HG03571 (cell line): ENCODE measurements at regions not wholly inside any gene's neighbourhood (a gene's known extent, or its start where the extent isn't known, plus 50 kb on each side); places are given as distances from the start of the nearest gene placed in this dataset.
"Not testable (repeated sequence)": the region's sequence is repeated elsewhere in the genome, so short reads cannot be mapped to it uniquely, and the experiment has no call there.

Source experiments
- ATAC-seq: cut with Tn5 transposase; IDR thresholded peaks from one replicate; pipeline ENCODE4 v1.9.1; 2021; ENCODE audit not compliant: unreplicated experiment

DNA sequence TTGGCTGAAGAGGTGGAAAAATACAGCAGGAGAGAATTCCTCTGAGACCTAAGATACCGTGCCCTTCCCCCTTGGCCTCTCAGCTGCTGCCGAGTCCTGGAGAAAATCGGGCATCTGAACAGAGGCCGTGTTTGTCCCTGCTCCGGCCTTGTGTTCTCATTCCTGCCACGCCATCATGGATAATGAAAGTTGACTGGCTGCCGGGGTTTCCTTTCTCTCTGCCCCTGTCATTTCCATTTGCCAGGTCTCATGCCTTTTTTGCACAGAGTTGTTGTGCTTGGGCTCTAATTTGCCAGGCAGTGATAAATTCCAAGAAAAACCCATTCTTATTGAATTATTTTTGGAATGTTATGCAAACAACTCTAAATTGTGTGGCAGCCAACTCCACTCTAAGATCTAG, 496.9 kb upstream of the TNP1 start:
- no peak for ATAC-seq

DNA sequence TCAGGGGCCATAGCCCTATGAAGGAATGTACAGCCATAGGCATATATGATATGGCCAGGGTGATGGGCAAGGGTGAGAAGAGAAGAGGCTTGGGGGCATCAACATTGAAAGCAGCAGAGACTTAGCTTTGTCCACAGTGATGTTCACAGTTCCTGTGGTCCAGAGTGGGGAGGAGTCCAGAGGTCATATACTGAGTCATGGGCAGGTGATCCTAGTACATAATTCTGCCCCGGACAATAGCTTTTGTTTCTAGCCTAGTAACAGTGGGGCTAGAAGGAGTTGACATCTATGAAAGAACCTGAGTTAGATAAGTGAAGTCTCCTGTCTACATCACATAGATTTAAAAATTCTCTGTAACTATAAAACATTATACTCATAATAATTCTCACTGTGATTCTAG, 496.3 kb upstream of the TNP1 start:
- no peak for ATAC-seq

DNA sequence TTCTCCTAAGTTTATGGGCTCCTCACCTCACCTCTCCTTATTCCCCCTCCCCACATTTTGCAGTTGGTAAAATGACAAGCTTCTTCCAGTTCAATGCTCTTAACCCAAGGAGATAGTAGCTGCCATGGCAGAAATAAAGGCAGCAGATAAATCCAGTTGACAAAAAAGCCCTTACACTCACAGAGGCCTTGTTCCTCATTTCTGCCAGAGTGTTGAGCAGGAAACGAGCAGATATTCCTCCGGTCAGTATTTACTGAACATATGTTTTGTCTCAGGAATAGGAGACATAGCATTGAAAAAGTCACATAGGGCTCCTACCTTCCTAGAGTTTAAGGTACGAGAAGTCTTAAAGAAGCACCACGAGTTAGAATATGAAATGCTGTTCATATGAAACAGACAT, 493.7 kb upstream of the TNP1 start:
- no peak for ATAC-seq

DNA sequence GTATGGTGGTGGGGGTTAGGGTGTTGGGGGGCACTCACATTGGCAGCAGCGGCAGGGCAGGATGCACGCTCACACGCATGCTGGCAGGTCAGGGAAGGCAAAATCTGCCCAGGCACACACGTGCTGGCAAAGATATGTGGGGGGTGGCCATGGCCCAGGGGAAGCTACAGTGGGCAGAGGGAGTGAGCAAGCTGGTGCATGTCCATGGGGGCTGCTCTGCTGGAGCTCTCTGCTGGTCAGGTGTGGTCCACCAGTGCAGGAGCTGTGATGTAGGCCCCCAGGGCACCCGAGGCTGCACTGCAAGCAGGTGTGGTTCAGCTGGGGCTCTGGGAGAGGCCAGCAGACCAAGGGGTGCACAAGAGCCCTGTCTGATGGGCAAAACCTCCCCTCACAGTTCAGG, 491.5 kb upstream of the TNP1 start:
- ATAC-seq, result no peak

DNA sequence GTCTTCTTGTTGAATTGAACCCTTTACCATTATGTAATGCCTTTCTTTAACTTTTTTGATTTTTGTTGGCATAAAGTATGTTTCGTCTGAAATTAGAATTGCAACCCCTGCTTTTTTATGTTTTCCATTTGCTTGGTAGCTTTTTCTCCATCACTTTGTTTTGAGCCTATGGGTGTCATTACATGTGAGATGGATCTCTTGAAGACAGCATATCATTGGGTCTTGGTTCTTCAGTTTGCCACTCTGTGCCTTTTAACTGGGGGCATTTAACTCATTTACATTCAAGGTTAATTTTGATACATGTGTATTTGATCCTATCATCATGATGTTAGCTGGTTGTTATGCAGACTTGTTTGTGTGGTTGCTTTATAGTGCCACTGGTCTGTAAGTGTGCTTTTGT, 489.4 kb upstream of the TNP1 start:
- no peak for ATAC-seq

DNA sequence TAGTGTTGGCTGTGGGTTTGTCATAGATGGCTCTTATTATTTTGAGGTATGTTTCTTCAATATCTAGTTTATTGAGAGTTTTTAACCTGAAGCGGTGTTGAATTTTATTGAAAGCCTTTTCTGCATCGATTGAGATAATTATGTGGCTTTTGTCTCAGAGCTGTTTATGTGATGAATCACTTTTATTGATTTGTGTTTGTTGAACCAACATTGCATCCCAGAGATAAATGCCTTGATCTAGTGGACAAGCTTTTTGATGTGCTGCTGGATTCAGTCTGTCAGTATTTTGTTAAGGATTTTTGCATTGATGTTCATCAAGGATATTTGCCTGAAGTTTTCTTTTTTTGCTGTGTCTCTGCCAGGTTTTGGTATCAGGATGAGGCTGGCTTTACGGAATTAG, 487.8 kb upstream of the TNP1 start:
- not testable (repeated sequence) for ATAC-seq

DNA sequence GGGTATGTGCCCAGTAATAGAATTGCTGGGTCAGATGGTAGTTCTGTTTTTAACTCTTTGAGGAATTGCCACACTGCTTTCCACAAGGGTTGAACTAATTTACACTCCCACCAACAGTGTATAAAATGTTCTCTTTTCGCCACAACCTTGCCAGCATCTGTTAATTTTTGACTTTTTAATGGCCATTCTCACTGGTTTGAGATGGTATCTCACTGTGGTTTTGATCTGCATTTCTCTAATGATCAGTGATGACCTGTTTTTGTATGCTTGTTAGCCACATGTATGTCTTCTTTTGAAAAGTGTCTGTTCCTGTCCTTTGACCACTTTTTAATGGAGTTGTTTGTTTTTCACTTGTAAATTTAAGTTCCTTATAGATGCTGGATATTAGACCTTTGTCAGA, 486.2 kb upstream of the TNP1 start:
- not testable (repeated sequence) for ATAC-seq

DNA sequence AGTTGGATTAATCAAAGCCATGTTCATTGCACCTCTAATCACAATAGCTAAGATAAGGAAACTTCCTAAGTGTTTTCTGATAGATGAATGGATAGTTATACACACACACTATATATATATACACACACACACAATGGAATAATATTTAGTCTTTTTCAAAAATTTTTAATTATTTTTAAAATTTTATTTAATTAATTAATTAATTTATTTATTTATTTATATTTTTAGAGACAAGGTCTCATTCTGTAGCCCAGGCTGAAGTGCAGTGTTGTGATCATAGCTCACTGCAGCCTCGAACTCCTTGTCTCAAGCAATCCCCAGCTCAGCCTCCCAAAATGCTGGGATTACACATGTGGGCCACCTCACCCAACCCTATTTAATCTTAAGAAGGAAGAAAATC, 481.0 kb upstream of the TNP1 start:
- ATAC-seq, result no peak

DNA sequence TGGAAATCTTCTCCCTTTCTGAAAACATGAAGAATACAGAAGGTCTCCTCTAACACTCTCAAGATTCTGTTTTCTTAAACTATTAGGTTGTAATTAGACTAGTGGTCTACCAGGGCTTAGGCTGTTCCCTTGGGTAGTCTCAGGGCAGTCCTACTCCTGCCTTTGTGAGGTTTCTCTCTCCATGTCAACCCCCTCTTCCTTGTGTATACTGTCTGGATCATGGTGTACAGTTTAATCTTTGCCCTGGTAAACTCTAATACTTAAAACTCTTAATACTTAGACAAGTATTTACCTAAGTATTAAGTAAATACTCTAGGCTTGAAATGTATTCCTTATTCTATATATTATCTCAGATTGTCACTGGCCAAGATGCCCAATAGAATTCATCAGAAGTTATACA, 480.3 kb upstream of the TNP1 start:
- no peak for ATAC-seq

DNA sequence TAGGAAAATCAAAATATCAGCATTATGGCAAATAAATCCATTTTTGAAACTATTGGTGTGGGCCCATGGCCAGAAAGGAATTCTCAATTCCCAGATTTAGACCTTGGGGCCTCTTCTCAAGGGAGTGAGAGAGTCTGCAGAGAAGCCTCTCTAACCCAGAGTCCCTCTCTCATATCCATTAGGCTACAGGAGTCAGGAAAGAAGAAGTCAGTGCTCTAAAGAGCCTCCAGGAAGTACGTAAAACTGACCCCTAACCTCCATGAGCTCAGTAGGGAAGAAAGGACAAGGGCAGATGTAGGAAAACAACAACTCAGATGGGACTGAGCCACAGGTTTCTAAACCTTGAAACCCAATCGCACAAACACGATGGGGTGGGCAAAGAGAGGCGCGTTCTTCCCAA, 479.9 kb upstream of the TNP1 start:
- no peak for ATAC-seq

DNA sequence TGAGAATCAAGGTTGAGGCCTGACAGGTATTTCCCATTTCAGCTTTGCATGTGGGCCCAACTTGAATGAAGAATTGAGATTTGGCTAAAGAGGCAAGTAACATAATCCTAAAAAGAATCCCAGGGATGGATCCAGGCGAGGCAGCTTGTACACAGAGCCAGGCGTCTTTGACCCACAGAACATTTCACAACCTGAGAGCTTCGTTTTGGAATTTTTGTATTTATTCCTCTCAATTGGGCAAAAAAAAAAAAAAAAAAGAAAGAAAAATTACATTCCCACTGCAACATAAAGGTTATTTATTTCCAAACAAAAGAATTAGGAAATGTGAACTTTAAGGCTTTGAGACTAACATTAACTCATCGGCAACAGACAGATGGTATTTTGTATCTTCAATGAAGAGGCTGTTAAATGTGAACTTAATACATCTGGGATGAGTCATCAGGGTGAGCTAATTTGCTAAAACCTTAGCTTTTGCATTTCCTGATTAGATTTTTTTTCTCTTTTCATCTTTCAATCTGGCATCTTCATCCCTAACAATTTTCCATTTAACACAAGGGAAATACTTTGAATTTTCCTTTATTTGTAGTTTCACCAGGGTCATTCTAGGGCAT, 478.5 kb upstream of the TNP1 start:
- ATAC-seq, result no peak

DNA sequence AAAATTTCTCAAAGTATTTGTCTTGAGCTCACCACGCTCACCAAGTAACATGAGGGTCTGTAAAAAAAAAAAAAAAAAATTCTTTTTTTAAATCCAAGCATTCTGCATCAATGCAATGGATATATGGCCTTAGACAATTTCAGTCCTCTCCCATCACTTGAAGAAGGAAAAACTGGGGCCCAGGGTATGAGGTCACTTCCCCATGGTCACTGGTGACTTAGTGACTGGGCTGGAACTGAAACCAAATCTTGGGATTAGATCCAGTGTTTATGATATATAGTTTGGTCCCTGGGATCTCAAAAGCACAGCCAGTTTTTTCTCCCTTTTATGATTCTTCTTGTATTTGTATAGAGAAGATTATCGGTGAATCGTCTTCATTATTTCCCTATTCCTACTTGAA, 477.9 kb upstream of the TNP1 start:
- ATAC-seq, result no peak

DNA sequence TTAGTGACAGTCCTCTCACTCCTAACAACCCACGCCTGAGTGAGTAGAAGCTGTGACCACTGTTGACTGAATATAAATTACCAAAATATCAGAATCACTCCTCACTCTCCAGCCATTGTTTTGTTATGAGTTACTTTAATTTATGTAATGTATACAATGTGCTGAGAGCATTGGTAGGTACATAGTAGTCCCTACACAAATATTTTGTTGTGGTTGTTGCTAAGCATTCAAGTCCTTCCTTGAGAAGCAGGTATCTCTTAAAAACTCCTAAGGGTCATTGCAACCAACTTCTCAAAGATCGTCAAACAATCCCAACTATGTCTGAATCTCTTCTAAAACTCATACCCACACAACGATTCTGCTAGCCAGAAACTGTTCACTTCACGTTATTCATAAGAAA, 476.8 kb upstream of the TNP1 start:
- ATAC-seq, result no peak

DNA sequence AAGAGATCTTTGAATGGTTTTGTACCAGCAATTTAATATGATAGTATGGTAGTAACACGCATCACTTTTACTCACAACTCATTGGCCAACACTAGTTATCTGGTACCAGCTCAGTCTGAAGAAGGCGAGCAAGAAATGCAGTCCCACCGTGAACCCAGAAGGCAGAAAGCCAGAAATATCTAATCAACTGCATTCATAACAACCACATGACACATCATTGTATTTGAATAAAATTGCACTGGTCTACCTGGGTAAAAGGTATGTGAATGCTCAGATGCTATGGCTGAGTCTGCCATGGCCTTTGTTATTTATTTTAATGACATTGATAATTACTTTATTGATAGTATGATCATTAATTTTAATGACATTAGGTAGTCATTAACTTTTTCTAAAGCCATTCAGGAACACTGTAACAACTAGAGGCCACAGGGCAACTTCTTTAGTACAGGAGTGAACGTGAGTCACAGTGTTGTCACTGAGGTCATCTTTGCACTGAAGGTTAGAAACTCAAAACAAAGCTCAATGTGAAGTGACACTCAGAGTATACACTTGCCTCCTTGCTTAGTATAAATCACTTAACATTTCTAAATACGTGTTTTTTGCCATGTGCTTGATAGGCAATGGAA, 475.6 kb upstream of the TNP1 start:
- no peak for ATAC-seq

DNA sequence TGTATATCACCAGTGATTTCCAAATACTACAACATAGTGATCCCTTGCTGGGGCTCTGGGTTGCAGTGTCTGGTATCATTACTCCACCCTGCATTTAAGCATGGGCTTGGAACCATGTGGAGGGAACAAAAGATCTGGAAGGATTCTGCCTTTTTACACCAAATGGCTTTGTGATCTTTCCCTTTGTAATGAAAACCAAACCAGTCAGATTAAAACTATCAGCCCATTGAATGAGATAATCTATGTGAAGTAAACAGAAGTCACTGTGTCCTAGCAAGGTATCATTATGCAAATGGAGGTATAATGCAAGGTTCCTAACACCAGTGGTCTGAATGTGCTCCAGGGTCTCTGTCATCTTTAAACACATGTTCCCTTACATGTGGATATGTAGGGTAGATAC, 474.7 kb upstream of the TNP1 start:
- no peak for ATAC-seq

DNA sequence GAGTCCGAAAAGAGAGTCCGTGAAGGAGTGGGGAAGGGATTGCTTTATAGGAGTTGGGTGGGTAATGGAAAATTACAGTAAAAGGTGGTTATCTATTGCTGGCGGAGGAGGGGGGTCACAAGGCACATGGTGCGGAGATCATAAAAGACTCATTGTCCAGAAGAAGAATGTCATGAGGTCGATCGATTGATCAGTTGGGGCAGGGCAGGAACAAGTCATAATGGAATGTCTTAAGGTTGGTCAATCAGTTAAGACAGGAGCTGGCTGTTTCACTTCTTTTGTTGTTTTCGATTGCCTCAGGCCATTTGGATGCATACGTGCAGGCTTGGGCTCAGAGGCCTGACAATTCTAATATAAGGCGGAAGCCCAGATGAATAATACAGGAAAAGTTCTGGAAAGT, 473.0 kb upstream of the TNP1 start:
- no peak for ATAC-seq

DNA sequence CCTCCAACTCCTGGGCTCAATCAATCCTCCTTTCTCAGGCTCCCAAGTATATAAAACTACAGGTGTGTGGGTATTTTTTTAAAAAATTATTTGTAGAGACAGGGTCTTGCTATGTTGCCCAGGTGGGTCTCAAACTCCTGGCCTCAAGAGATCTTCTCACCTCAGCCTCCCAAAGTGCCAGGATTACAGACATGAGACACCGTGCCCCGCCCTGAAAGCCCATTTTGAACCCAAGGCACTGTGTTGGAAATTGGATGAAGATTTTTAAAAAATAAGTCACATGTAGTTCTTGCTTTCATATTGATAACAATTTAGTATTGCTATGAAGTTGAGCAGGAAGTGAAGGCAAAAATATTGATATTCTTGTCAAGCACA, 472.5 kb upstream of the TNP1 start:
- no peak for ATAC-seq

DNA sequence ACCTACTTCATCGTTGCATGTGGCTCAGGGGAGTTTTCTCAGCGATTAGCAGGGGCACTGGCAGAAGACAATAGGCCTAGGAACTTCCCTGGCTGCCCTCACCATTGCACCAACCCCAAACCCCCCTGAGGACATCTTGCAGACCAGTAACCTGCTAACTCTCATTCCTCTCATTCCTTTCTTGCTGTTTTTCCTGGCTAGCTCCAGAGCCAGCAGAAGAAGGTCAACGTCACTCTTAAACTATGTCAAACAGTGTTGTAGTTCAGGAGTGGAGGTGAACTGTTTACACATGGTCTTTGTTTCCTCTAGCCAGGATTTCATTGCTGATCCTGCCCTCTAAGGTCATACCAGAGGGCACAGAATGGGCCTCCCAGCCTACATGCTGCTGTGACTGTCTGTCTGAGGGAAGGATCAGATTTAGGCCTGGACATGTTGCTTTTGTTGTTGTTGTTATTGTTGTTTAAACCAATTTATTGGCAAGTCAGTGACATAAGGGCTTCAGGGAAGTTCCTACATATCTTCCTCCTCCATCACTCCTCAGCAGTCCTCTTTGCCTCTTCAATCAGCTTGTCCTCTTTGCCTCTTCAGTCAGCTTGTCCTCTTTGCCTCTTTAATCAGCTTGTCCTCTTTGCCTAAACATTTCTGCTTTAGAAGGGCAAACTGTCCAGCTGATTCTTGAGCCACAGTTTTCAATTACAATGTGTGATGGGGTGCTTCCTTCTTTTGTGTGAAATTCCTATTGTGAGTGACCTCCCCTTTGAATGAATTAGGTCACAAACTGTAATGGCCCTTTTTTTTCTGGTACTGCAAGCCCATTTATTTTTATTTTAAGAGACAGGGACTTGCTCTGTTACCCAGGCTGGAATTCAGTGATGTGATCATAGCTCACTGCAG, 471.9 kb upstream of the TNP1 start:
- ATAC-seq, result no peak

DNA sequence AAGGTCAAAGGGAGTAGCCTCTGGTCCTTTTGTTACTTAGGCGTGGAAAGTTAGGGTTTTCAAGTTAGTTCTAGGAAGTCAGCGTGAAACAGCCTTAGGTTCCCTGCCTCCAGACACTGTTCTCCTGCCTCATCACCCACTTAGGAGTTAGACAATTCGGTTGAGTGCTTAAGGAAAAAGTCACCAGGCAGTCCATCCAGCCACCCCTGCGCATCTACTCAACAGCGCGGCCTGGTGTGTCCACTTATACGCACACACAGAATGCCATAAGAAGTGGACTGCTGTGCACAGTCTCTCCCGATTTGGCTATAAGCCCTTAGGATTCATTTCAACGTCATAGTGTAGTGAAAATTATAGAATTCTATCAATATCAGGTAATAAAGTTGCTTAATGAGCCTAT, 470.8 kb upstream of the TNP1 start:
- ATAC-seq, result no peak

DNA sequence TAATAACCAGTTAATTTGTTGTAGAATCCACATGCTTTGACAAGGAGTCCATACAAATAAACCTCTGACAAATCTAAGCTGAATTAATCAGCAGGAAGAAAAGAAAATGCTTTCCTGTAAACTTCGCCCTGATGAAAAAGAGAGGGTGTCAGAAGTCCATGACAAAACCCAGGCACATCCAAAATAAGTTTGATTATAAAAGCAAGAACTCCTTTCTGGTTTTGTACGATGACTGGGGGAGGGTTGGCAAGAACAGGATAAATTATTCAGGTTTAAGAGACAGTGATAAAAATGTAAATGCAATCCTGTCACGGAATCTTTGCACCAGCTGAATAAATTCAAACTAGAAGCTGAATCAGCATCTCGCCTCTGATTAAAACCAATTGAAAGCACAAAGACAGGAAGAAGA, 469.2 kb upstream of the TNP1 start:
- ATAC-seq, result no peak

DNA sequence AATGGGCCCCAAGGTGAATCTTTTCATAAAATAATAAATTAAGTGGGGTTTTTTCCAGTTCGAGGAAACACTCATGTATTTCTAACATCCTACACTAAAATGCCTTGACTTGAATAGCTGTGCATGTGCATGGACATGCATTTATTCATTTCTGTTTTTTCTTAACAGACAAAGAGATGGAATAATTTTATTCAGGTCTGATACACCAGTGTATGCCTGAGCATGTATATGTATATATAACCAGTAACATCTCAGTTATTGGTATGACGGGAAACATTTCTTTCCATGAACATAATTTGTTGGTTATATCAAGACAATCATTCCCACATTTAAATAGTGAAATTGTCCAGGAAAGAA, 468.7 kb upstream of the TNP1 start:
- no peak for ATAC-seq

DNA sequence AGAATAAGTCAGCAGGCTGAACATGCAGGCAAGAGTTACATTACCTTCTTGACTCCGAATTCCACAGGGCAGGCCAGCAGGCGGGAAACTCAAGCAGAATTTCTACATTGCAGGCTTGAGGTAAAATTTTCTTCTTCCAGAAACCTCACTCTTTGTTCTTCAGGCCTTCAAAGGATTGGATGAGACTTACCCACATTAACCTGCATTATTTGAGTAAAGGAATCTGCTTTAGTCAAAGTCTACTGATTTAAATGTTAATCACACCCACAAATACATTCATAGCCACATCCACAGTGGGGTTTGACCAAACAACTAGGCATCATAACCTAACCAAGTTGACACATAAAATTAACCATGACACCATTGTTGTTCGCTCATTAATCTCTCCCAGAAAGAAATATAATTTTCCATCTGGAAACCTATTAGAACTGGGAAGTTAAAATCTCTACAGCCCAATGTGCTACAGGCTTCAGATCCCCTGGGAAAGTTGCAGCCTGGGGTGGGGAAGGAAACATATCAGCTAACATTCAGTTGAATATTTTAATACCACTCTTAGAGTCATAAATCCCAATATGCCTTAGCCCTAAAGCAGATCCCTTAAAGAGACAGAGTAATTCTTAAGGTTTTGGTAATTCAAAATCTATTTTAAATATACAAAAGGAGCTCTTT, 468.2 kb upstream of the TNP1 start:
- no peak for ATAC-seq
